Mucosa of descending colon (tissue), 3 donors: ENCODE measurements at regions not wholly inside any gene's neighbourhood (a gene's known extent, or its start where the extent isn't known, plus 50 kb on each side); places are given as distances from the start of the nearest gene placed in this dataset.
A peak's percentile ranks its signal among the peaks of the same experiment; 100 is the strongest.

Experiments
- ATAC-seq: fragments of 200-7000 bp; cut with Tn5 transposase; one replicate; pipeline ENCODE4 v1.9.1; 2020; ENCODE audit warnings: mild to moderate bottlenecking, moderate library complexity
- DNase-seq, 3 donors: peaks; one replicate each; pipeline ENCODE4 v3.0.0-alpha.2; 2020
- H3K36me3 ChIP-seq: fragments of 200-600 bp; one replicate; pipeline ENCODE4 v1.8.0; 2021; ENCODE audit warnings: low read depth, mild to moderate bottlenecking
- H3K4me1 ChIP-seq: fragments of 200-600 bp; one replicate; pipeline ENCODE4 v1.8.0; 2021; ENCODE audit warnings: low read depth, mild to moderate bottlenecking
- H3K4me3 ChIP-seq: fragments of 200-600 bp; one replicate; pipeline ENCODE4 v1.8.0; 2021; ENCODE audit warnings: mild to moderate bottlenecking
- H3K9me3 ChIP-seq: fragments of 200-600 bp; one replicate; pipeline ENCODE4 v1.8.0; 2021; ENCODE audit warnings: mild to moderate bottlenecking
- CTCF ChIP-seq: fragments of 200-600 bp; IDR thresholded peaks from one replicate; pipeline ENCODE4 v1.8.0; 2022; ENCODE audit warnings: antibody characterized with exemption, mild to moderate bottlenecking
- intact Hi-C, 2 donors: fragments of 100-400 bp; cut with DNase I in 1 of 2; cut with micrococcal nuclease in 1 of 2; formaldehyde crosslinking; loops; one replicate each; pipeline versions ENCODE4 v1.11.0 to v1.11.1; 2022; cut with DNase I, micrococcal nuclease
- donor health status: DM: no; HTN: no; CAD: no; lungs with moderate emphysema.
- donor health status: DM: no; HTN: no; CAD: no.
- donor health status: DM: no; HTN: yes; CAD: no.

- ATAC-seq, result no peak
- TF ChIP-seq CTCF, result no peak
- DNase-seq, result no peak
- H3K4me3 ChIP-seq, result no peak overlapping the region
- no peaks in the 10 kb centered on the region for H3K36me3 ChIP-seq
- intact Hi-C loops, result no loop called here
- H3K9me3 ChIP-seq, result no peaks in the 10 kb centered on the region
- H3K4me1 ChIP-seq, result no peaks in the 10 kb centered on the region
These were observed 282.4 kb upstream of the CHAC2 start for GRCh38 chr2:53485021-53485728.

- TF ChIP-seq CTCF, result no peak
- Histone ChIP-seq H3K9me3 (no peaks in the 10 kb centered on the region), H3K4me3 (no peak overlapping the region), H3K36me3 (no peaks in the 10 kb centered on the region), H3K4me1 (no peaks in the 10 kb centered on the region)
- peak; percentile 58 for ATAC-seq
- DNase-seq, result peak in 1 of 3 donors; percentile 5
- intact Hi-C loops, result no loop called here
These were observed 283.1 kb upstream of the CHAC2 start for GRCh38 chr2:53484531-53484930.

- Histone ChIP-seq H3K4me1 (no peaks in the 10 kb centered on the region), H3K9me3 (no peaks in the 10 kb centered on the region), H3K4me3 (no peak overlapping the region), H3K36me3 (no peaks in the 10 kb centered on the region)
- ATAC-seq (no peak), DNase-seq (no peak)
- intact Hi-C loops, result no loop called here
- TF ChIP-seq CTCF, result no peak
These were observed 290.1 kb upstream of the CHAC2 start for GRCh38 chr2:53477517-53477916.

GRCh38 chr2:53476834-53477233 is 290.8 kb upstream of the CHAC2 start:
- ATAC-seq (no peak), DNase-seq (no peak)
- no peaks in the 10 kb centered on the region for H3K4me1 ChIP-seq
- no peak for TF ChIP-seq CTCF
- H3K9me3 ChIP-seq, result no peaks in the 10 kb centered on the region
- intact Hi-C loops, result no loop called here
- H3K36me3 ChIP-seq, result no peaks in the 10 kb centered on the region
- H3K4me3 ChIP-seq, result no peak overlapping the region

- DNase-seq, result no peak
These were observed 291.8 kb upstream of the CHAC2 start for GRCh38 chr2:53475766-53476165.

More at GRCh38 chr2:53475766-53476165, 291.8 kb upstream of the CHAC2 start:
- intact Hi-C loops, result no loop called here
- no peaks in the 10 kb centered on the region for H3K4me1 ChIP-seq
- no peak overlapping the region for H3K4me3 ChIP-seq
- no peaks in the 10 kb centered on the region for H3K36me3 ChIP-seq
- ATAC-seq, result no peak
- TF ChIP-seq CTCF, result no peak
- H3K9me3 ChIP-seq, result no peaks in the 10 kb centered on the region
